SKM-1 (cell line): ENCODE measurements at regions not wholly inside any gene's neighbourhood (a gene's known extent, or its start where the extent isn't known, plus 50 kb on each side); places are given as distances from the start of the nearest gene placed in this dataset.
"Not testable (repeated sequence)": the region's sequence is repeated elsewhere in the genome, so short reads cannot be mapped to it uniquely, and the experiment has no call there.

ENCODE experiments used
- DNase-seq: peaks from one replicate; lab custom pipeline; 2025; ENCODE audit not compliant: unreplicated experiment; lab: John Stamatoyannopoulos, UW

GRCh38 chr5:125229556-125229955 is 483.1 kb upstream of the ZNF608 start:
- no peak for DNase-seq

GRCh38 chr5:125232779-125233230 is 486.4 kb upstream of the ZNF608 start:
- no peak for DNase-seq

GRCh38 chr5:125233944-125234343 is 487.5 kb upstream of the ZNF608 start:
- DNase-seq: no peak

- no peak for DNase-seq
Observed at GRCh38 chr5:125236007-125236406, 489.6 kb upstream of the ZNF608 start.

- no peak for DNase-seq
Observed at GRCh38 chr5:125236981-125237380, 490.5 kb upstream of the ZNF608 start.

- no peak for DNase-seq
Observed at GRCh38 chr5:125244531-125244930, 498.1 kb upstream of the ZNF608 start.

GRCh38 chr5:125245216-125245615 is 498.8 kb upstream of the ZNF608 start:
- no peak for DNase-seq

- no peak for DNase-seq
Observed at GRCh38 chr5:125249400-125249799, 503.0 kb upstream of the ZNF608 start.

- no peak for DNase-seq
Observed at GRCh38 chr5:125251703-125252102, 505.3 kb upstream of the ZNF608 start.

- DNase-seq: not testable (repeated sequence)
Observed at GRCh38 chr5:125253634-125254033, 507.2 kb upstream of the ZNF608 start.

- DNase-seq: no peak
Observed at GRCh38 chr5:125254267-125254666, 507.8 kb upstream of the ZNF608 start.

- DNase-seq: no peak
Observed at GRCh38 chr5:125256296-125256695, 509.9 kb upstream of the ZNF608 start.

GRCh38 chr5:125257057-125257972 is 510.9 kb upstream of the ZNF608 start:
- DNase-seq: no peak

GRCh38 chr5:125257997-125258396 is 511.6 kb upstream of the ZNF608 start:
- DNase-seq: no peak

GRCh38 chr5:125258615-125259014 is 512.2 kb upstream of the ZNF608 start:
- no peak for DNase-seq

GRCh38 chr5:125261505-125262250 is 515.2 kb upstream of the ZNF608 start:
- no peak for DNase-seq

- DNase-seq: no peak
Observed at GRCh38 chr5:125262782-125263181, 516.3 kb upstream of the ZNF608 start.

- DNase-seq: no peak
Observed at GRCh38 chr5:125263356-125263755, 516.9 kb upstream of the ZNF608 start.

GRCh38 chr5:125266106-125266505 is 519.7 kb upstream of the ZNF608 start:
- DNase-seq: no peak

GRCh38 chr5:125267636-125268248 is 521.3 kb upstream of the ZNF608 start:
- no peak for DNase-seq

GRCh38 chr5:125269926-125270325 is 523.5 kb upstream of the ZNF608 start:
- DNase-seq: no peak

GRCh38 chr5:125272357-125272756 is 525.9 kb upstream of the ZNF608 start:
- DNase-seq: no peak
